GM04503 (cell line): ENCODE measurements at regions not wholly inside any gene's neighbourhood (a gene's known extent, or its start where the extent isn't known, plus 50 kb on each side); places are given as distances from the start of the nearest gene placed in this dataset.
"Not testable (repeated sequence)": the region's sequence is repeated elsewhere in the genome, so short reads cannot be mapped to it uniquely, and the experiment has no call there.

ENCODE experiments used
- DNase-seq: peaks from one replicate; pipeline ENCODE4 v3.0.0-alpha.2; 2012; ENCODE audit warnings: low read depth

DNA sequence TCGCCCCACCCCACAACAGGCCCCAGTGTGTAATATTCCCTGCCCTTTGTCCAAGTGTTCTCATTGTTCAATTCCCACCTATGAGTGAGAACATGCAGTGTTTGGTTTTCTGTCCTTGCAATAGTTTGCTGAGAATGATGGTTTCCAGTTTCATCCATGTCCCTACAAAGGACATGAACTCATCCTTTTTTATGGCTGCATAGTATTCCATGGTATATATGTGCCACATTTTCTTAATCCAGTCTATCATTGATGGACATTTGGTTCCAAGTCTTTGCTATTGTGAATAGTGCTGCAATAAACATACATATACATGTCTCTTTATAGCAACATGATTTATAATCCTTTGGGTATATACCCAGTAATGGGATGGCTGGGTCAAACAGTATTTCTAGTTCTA lies 132.7 kb downstream of the SNX10 start:
- DNase-seq = not testable (repeated sequence)

DNA sequence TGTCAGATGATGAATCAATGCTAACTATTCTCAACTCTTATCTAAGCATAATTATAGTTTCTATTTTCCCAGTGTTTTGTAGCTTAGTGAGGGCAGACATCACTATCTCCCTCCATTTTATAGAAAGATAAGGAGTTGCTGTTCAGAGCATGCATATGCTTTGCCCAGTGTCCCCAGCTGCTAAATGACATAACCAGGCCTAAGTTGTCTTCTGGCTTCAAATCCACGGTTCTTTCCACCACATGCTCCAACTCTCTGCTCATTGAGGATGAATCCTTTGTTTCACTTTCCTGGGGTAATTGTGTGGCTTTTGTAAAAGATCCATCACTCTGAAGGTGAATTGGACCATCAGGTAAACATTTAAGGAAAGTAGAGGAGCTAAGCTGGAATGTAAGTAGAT lies 134.0 kb downstream of the SNX10 start:
- DNase-seq = no peak

DNA sequence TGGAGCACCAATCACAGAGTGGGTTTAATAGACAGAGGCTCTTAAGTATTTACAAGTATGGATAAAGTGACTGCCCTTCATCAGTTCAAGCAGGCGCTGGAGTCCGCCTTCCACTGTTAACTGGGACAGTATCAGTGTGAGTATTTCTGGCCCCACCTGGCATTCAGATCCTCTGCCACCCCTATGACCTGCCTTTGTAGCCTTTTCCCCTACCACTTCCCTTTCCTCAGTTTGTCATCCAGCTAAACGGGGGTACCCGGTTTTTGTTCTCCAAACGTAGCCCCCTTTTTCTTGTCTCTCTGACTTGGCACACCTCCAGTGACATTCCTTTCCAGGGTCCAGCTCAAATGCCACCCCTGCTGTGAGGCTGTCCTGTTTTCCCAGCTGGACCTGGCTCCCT lies 134.4 kb downstream of the SNX10 start:
- no peak for DNase-seq

DNA sequence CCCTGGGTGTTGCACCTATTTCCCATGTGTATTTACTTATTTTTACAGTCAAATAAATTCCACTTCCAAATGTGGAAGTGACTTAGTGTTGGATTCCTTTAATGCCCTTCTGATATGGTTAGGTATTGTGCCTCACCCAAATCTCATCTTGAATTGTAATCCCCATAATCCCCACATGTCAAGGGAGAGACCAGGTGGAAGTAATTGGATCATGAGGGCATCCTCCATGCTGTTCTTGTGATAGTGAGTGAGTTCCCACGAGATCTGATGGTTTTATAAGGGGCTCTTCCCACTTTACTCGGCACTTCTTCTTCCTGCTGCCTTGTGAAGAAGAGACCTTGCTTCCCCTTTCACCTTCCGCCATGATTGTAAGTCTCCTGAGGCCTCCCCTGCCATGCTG lies 136.9 kb downstream of the SNX10 start:
- DNase-seq = no peak

DNA sequence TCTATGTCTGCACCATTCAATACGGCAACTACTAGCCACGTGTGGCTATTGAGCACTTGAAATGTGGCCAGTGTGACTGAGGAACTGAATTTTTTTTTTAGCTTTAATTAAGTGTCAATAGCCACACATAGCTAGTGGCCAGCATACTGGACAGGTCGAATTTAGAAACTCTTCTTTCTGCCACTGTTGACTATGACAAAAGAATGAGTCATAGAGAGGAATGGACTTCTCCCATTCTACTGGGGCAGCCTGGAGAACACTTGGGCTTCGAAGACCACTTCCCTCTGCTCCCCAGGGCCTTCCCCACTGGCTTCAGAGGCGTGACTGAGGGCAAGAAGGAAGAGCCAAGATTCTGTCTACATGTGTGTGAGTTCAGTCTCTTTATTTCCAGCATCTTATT lies 137.5 kb downstream of the SNX10 start:
- DNase-seq = no peak

DNA sequence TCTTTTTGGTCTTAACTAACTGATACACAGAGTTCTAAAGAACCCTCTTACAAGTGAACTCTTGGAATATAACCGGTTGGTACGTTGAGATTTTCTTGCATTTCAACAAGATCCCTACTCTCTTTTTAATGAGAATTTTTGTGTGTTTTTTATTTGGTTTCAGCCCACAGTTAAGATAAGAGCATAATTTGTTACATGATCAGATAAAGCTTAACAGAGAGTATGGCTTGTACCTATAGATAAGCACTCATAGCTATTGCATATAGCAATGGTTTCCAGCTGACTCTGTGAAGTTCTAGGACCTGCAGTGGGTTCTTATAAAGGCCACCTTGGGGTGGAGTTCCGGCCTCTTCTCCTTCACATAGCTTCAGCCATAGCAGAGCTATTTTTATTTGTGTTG lies 143.3 kb downstream of the SNX10 start:
- no peak for DNase-seq

DNA sequence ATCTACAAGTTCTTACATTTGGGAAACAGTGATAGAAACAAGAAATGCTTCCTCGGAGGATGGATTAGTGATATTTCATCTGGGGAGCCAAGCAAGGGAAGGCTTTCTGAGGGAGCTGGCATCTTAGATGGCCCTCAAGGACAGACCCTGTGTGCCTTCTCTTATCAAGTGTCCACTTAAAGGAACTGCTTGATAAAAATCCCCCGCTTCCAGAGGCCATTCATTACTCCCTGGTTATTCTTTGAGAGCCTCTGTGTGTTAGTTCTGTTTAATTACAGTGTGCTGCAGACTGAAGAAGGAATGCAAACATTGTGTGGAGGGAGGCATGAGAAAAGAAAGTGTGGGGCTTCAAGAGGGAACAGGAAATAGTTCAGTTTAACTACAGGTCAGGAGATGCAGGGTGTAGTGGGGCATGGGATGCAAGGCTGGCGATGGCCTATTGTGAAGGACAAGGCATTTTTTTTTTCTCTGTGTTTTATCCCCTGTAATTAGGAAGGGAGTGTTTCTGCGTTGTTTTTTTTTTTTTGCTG lies 145.4 kb downstream of the SNX10 start:
- no peak for DNase-seq

DNA sequence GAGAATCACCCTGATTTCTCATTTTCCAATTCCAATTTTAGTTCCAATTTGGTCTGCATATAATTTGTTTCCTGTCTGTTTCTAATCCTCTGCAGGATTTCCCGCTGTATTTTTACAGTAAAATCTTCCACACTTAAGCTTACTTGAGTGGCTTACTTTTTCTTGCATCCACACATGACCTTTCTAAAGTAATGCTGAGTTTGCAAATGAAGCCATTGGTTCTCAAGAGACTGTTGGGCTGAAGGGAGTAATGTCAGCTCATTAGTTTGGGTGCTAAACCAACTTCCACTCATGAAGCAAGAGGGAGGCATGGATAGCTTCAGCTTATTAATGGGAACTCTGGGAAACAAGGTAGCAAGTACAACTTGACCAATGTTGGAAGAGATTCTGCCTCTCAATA lies 146.4 kb downstream of the SNX10 start:
- no peak for DNase-seq

DNA sequence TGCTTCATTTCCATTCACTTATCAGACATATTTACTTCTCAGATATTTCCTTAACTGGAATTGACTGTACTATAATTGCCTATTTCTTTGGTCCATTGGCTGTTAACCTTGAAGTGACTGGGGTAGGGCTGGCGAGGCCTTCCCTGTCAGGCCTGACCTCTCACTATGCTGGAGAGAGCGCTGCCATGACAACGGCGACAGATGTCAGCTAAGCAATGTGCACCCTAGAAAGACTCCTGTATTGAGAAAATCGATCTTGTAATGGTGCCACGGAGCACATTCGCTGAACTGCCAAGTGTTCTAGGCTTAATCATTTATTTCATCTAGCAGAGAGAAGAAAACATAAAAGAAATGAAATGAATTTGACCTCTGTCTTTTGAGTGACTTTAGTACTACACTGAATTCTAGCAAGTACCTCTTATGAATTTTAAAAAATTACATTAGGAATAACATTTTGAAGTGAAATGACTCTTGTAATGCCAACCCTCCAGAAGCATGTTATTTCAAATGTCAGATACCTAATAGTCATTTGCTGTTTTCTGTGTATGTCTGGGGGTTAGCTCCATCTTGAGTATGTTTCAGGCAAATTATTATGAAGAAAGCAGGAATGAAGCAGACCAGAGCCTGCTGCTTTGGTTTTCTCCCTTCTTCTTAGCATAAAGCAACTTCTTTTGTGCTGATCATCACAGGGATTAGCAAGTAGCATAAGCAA lies 148.0 kb downstream of the SNX10 start:
- no peak for DNase-seq

DNA sequence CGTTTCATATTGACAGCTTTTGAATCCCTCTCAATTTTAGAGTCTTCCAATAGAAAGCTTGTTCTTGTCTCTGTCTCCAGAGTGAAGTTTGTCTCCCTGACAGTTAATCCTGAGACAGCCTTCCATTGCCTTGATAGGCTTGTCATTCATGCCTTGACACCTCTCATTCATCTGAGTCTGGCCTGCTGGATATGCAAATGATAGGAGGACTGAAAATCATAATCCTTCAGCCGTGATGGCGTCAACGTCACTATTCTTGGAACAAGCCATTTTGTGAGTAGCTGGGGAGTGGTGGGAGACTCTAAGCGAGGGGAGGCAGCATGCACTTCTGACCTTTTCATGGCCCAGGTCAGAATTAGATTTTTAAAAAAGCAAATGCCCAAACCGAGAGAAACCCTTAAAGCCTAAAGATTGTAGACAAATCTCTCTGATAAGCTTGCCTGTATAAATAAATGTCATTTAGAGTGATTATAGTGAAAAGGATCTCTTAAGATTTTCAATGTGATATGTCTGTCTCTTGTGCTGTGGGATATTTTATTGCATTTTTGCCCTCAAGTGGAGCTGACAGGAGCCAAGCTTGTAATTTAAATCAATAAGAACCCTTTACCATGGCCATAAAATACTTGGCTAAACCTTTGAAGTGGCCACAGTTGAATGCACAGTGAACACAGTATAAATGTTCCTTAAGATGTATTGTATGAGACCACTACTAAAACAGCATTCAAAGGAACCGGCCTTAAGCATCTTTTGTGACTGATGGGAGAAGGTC lies 148.8 kb downstream of the SNX10 start:
- no peak for DNase-seq

DNA sequence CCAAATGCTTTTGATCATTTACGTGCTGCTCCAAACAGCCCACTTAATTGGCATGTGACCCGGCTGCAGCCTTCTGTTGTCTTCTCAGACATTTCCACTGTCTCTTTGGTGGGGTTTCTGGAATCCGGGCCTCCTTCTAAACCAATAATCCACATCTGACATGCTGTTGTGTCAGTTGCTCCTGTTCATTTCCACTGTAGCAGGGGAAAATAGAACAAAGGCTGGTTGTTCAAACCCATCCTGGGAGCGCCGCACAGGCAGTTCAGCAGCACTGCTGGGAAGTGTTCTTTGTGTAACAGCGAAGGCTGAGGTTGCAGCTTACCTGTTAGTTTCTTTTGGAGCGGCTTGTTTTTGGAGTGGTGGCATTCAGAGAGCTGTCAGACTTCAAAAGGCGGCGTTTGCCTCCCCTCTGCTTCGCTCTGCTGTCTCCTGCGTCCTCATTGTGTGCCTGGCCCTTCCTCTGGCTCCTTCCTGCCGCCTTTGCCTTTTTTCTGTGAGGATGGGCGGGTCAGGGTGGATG lies 149.4 kb downstream of the SNX10 start:
- no peak for DNase-seq

DNA sequence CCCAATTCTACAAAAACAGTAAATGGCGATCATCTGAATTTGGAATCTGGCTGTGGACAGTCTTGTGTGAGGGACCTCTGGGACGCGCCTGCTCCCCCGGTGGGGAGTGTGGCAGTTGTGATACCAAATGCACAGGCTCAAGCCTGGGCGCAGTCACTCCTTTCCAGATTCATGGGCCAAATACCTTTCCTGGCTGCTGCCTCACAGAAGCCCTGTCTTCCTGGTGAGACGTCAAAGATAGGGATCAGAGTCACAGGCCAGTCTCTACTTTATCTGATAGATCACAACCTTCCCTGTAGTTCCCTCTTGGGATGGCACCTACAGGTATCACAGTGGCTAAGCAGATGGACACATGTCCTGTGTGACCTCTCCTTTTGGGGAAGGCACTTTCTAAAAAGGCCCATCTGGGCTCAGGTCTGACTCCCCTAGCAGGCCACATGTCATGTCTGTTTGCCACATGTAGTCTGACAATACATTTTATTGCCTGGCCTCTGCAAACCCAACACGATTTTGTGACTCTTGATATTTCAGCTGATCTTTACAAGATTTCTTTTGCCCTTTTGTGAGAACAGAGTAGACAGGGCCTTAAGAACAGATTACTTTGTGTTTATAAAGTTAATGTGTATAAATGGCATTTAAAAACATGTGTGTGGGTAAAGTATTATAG lies 150.1 kb downstream of the SNX10 start:
- DNase-seq = no peak

DNA sequence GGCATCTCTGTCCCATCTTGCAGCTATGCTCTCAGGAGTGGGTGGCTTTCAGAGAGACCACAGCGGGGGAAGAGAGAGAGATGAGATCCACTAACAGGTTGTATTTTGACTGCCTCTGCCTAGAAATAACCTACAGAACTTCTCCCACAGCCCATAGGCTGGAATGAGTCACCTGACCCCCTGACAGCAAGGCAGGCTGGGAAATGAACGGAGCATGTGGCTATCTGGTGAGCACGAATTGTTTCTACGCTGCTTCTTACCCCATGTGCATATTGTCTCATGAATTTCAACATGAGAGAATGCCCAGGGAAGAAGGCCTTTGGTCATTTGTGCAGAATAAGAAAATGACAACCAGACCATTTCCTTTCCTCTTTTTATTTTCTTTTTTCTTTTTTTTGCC lies 151.3 kb downstream of the SNX10 start:
- DNase-seq = no peak

DNA sequence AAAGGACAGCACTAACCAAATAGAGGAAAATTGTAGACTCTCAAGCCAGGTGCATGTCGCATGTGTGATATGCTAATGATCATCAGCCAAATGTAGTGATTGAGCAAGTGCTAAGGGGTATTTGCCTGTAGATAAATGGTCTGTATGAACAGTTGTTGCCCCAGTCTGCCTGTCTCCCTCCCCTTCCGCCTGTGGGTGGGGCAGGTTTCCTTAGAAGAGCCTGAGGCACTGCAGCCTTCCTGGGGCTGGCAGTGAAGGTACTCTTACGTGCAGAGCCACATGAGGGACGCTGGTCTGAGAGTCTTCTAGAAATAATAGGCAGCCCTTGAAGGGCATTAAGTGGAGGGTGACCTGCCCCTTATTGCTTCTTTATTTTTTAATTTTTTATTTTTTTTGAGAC lies 152.1 kb downstream of the SNX10 start:
- DNase-seq = no peak

DNA sequence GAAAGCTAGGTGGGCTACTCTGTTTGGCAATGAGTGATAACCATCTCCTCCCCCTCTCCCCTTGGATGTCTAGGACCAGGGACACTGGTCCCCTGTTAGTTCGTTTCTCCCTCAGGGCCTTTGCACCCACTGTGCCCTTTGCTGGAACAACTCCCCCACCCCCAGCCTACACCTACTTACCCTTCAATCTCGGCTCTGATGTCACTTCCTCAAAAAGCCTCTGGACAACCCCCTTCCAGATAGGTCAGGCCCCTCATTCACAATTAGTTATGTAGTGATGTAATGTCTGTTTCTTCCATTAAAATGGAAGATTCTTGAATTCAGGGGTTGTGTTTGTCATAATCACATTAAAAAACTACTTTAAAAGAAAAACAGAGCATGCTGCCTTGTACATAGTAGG lies 152.9 kb downstream of the SNX10 start:
- DNase-seq = no peak

DNA sequence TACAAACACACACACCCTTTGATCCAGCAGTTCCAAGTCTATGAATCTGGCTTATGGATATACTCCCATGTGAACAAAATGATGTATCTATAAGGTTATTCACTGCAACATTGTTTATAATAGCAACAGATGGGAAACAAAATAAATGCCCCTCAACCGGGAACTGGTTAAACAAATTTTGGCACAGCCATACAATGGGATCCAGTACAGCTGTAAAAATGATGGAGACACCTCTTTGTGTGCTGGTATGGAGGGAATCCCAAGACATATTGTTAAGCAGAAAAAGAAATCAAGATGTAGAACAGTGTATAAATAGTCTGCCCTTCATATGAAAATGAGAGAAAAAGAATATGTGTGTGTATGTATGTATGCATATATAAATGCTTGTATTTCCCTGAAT lies 155.5 kb downstream of the SNX10 start:
- DNase-seq = no peak

DNA sequence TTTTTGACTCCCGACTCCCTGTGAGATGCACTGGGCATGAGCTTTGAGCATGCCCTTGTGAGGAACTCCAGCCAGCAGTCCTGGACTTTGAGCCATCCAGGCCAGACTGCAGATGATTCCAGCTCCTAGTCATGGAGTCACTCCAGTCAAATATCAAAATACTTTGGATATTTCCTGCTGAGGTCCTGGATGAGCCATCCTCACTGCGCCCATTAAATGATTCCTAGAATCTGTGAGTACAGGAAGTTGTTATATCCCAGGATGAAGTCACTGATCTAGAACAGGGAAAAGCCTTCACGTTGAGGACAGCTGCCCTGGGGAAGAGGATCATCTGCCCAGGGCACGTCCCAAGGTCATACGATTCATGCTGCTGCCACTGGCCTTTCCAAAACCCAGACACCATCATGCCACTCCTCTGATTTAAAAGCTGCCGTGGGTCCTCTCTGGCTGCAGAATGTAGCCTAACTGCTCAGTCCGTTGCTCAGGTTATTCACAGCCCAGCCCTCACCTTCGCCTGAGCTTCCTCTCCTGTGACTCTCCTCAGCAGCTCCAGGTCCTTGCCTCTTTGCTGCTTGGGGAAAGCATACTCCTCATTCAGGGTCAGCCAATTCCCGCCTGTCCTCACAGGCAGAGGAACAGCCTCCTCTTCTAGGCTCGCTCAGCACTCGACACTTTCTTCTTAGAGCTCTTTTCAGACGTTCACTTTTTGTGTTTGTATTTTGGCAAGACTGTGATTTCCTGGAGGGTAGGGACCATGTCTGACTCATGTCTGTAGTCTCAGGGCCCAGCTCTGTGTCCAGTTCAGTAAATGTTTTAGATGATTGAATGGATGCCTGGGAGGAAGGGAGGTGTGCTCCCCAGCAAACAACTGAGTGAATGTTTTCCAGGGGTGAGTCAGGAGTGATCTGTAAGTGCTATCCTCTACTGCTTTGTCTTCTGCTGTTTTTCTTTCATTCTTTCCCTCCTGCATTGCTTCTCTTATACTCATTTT lies 157.8 kb downstream of the SNX10 start:
- peak; percentile 0 for DNase-seq

DNA sequence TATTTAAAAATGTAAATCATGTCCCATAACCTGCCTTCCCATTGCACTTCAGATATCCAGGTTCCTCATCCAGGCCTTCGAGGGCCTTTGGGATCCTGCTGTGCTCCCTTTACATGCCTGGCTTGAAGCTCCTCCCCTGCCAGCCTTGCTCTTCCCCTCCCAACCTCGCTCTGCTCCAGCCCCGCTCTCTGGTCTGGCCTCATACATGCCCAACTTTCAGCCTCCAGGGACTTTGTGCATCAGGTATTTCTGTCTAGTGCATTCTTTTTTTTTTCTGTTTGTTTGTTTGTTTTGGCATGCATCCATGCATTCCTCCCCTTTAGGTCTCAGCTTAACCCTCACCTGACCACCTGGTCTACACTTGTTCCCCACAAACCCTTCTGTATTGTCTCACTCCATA lies 160.3 kb downstream of the SNX10 start:
- no peak for DNase-seq

DNA sequence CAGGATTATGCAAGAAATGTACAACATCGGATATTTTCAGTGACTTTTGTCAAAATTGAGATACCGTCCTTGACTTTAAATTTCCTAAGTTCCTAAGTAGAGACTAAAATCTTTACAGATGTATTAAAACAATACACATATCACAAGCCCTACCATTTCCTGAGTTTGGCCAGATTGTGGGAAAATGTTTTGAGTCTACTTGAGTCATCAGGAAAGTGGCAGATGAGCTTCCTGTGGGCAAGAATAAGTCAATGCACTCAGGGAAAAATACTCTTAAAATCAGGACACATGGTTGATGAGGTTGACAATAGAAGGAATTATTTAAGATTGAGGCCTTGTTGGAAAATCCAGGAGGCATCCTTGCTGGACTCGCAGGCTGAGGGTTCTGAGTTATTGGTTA lies 162.5 kb downstream of the SNX10 start:
- no peak for DNase-seq

DNA sequence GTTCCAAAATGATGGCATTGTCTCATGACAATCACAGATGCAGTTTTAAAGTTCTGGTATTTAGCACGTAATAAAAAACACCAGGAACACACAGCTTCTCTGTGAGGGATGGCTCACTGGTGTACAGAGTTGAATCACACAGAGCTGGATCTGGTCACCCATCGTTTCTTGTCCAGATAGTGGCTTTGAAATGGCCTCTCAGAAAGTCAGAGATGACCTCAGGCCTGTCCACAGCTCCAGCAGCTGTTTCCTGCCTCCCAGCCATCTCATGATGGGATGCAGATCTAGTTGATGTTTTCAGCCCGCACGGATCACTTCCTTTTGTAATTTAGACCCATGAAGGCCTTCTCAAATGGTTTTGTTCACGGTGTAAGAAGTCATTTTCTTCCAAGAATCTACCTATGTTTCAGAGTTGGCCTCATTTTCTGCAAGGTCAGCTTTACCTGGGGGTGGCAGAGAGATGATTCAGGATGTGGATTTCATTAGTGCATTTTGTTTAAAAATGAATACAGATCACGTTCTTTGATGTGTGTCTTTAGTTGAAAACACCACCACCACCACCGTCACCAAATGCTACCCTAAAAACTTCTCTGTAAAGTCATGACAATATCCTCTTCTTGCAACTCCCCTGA lies 166.2 kb downstream of the SNX10 start:
- DNase-seq = no peak
